Left ventricle myocardium superior (tissue), 1 donor: ENCODE measurements at regions not wholly inside any gene's neighbourhood (a gene's known extent, or its start where the extent isn't known, plus 50 kb on each side); places are given as distances from the start of the nearest gene placed in this dataset.
A peak's percentile ranks its signal among the peaks of the same experiment; 100 is the strongest.

ENCODE experiments used
- ATAC-seq: fragments of 200-7000 bp; cut with Tn5 transposase; one replicate; pipeline ENCODE4 v1.9.1; 2020; ENCODE audit warnings: mild to moderate bottlenecking, moderate library complexity
- DNase-seq: peaks from one replicate; pipeline ENCODE4 v3.0.0-alpha.2; 2020
- intact Hi-C: fragments of 100-400 bp; cut with micrococcal nuclease; formaldehyde crosslinking; loops from one replicate; pipeline ENCODE4 v1.11.0; 2022
- donor health status: DM: no; HTN: yes; CAD: no; lungs with severe emphysema.

- ATAC-seq = no peak
- intact Hi-C loops = no loop called here
- DNase-seq = no peak
Measured at GRCh38 chr5:117813850-117814249, 1174.5 kb downstream of the DTWD2 start.

- ATAC-seq = no peak
- DNase-seq = no peak
- intact Hi-C loops = no loop called here
Measured at GRCh38 chr5:117812861-117813260, 1175.5 kb downstream of the DTWD2 start.

GRCh38 chr5:117809251-117809650, 1179.1 kb downstream of the DTWD2 start:
- intact Hi-C loops = no loop called here
- no peak for DNase-seq
- ATAC-seq = no peak

- intact Hi-C loops = no loop called here
- DNase-seq (no peak), ATAC-seq (no peak)
Measured at GRCh38 chr5:117805058-117805457, 1183.3 kb downstream of the DTWD2 start.

GRCh38 chr5:117803533-117803932, 1184.8 kb downstream of the DTWD2 start:
- DNase-seq = no peak
- ATAC-seq = no peak
- intact Hi-C loops = no loop called here

GRCh38 chr5:117801583-117801982, 1186.8 kb downstream of the DTWD2 start:
- DNase-seq (no peak), ATAC-seq (no peak)
- intact Hi-C loops = no loop called here

GRCh38 chr5:117800261-117800660, 1188.1 kb downstream of the DTWD2 start:
- ATAC-seq = peak; percentile 79
- intact Hi-C loops = no loop called here

GRCh38 chr5:117794847-117795246, 1193.5 kb downstream of the DTWD2 start:
- ATAC-seq = no peak
- DNase-seq = no peak
- intact Hi-C loops = loop anchor here (5.0 kb wide), 1 partner anchor 203 kb away; no protein-coding TSS in a partner anchor

More at GRCh38 chr5:117800261-117800660, 1188.1 kb downstream of the DTWD2 start:
- DNase-seq = no peak

- ATAC-seq = no peak
- intact Hi-C loops = loop anchor here (5.0 kb wide), 1 partner anchor 202 kb away; no protein-coding TSS in a partner anchor
- no peak for DNase-seq
Measured at GRCh38 chr5:117793963-117794362, 1194.4 kb downstream of the DTWD2 start.

GRCh38 chr5:117792476-117792875, 1195.9 kb downstream of the DTWD2 start:
- ATAC-seq (no peak), DNase-seq (no peak)
- intact Hi-C loops = loop anchor here (5.0 kb wide), 1 partner anchor 200 kb away; no protein-coding TSS in a partner anchor

- DNase-seq (no peak), ATAC-seq (no peak)
- intact Hi-C loops = no loop called here
Measured at GRCh38 chr5:117788596-117788995, 1199.8 kb downstream of the DTWD2 start.

- intact Hi-C loops = no loop called here
- ATAC-seq (no peak), DNase-seq (no peak)
Measured at GRCh38 chr5:117779171-117779570, 1204.5 kb upstream of the SEMA6A start.

GRCh38 chr5:117776977-117777376, 1202.4 kb upstream of the SEMA6A start:
- intact Hi-C loops = no loop called here

GRCh38 chr5:117769877-117770276, 1195.3 kb upstream of the SEMA6A start:
- intact Hi-C loops = no loop called here
- DNase-seq = no peak
- ATAC-seq = no peak

More at GRCh38 chr5:117776977-117777376, 1202.4 kb upstream of the SEMA6A start:
- DNase-seq (no peak), ATAC-seq (no peak)

GRCh38 chr5:117763271-117763670, 1188.6 kb upstream of the SEMA6A start:
- ATAC-seq (no peak), DNase-seq (no peak)
- intact Hi-C loops = no loop called here

- intact Hi-C loops = no loop called here
- no peak for ATAC-seq
- DNase-seq = no peak
Measured at GRCh38 chr5:117761186-117761585, 1186.6 kb upstream of the SEMA6A start.

GRCh38 chr5:117759849-117760499, 1185.4 kb upstream of the SEMA6A start:
- DNase-seq = no peak
- intact Hi-C loops = no loop called here
- ATAC-seq = no peak

GRCh38 chr5:117752403-117752802, 1177.8 kb upstream of the SEMA6A start:
- ATAC-seq = no peak
- no peak for DNase-seq
- intact Hi-C loops = no loop called here

GRCh38 chr5:117748336-117748735, 1173.7 kb upstream of the SEMA6A start:
- intact Hi-C loops = no loop called here
- DNase-seq (no peak), ATAC-seq (no peak)

GRCh38 chr5:117743337-117743736, 1168.7 kb upstream of the SEMA6A start:
- intact Hi-C loops = no loop called here
- DNase-seq (no peak), ATAC-seq (no peak)

- ATAC-seq (no peak), DNase-seq (no peak)
- intact Hi-C loops = no loop called here
Measured at GRCh38 chr5:117741655-117742206, 1167.1 kb upstream of the SEMA6A start.
